ENCODE measurements at regions not wholly inside any gene's neighbourhood (a gene's known extent, or its start where the extent isn't known, plus 50 kb on each side); places are given as distances from the start of the nearest gene placed in this dataset.

DNA sequence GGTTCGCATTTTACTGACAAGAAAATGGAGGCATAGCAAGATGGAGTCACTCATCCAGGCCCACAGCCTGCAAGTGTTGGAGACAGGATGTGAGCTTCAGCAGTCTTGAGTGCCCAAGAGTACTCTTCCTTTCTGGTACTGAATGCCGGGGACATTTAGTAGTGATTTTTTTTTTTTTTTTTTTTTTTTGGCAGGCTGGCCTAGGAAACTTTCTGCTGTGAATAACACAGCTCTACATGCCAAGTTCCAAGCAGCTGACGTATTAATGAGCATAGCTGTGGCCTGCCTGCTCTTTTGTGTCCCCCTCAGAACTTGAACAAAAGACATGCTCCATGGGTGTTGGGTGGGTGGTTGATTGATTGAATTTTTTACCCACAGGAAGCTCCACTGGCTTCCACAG lies 195.5 kb upstream of the CADM1 start:
- DNase-seq (ENCODE audit: extremely low read depth, insufficient read length), result no peak
- Histone ChIP-seq H3K27me3 (replicated peaks; ENCODE audit: control insufficient read depth, insufficient read depth, low read length) (no peaks in the 10 kb centered on the region; the same call in 1 of the 2 replicates), H3K36me3 (ENCODE audit: control insufficient read depth, insufficient read depth, low read length) (no peaks in the 10 kb centered on the region), H3K4me3 (replicated peaks; ENCODE audit: low read depth, low read length) (no peak overlapping the region)
- TF ChIP-seq, protein P1, sequence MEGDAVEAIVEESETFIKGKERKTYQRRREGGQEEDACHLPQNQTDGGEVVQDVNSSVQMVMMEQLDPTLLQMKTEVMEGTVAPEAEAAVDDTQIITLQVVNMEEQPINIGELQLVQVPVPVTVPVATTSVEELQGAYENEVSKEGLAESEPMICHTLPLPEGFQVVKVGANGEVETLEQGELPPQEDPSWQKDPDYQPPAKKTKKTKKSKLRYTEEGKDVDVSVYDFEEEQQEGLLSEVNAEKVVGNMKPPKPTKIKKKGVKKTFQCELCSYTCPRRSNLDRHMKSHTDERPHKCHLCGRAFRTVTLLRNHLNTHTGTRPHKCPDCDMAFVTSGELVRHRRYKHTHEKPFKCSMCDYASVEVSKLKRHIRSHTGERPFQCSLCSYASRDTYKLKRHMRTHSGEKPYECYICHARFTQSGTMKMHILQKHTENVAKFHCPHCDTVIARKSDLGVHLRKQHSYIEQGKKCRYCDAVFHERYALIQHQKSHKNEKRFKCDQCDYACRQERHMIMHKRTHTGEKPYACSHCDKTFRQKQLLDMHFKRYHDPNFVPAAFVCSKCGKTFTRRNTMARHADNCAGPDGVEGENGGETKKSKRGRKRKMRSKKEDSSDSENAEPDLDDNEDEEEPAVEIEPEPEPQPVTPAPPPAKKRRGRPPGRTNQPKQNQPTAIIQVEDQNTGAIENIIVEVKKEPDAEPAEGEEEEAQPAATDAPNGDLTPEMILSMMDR (IDR thresholded peaks at IDR 0.05; ENCODE audit: insufficient read depth, low read length, poor library complexity, severe bottlenecking), result no peak

DNA sequence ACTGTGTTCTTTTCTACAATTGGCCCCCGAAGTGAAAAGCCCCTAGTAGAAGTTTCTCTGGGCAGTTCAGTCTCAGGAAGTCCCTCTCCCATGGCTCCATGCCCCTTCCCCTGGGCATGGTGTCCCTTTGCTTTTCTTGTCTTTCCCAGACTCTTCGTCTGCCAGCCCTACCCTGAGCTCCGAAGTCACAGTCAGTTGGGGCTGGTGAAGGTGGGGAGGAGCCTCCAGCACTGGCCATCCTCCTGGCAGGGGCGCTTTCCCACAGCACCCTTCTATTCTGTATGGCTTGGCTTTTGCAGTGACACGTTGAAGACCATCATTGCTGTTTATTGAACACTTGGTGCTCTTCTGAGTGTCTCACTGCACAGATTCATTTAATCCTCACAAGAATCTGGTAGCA lies 195.1 kb upstream of the CADM1 start:
- no peak for DNase-seq (ENCODE audit: extremely low read depth, insufficient read length)
- no peaks in the 10 kb centered on the region; the same call in 1 of the 2 replicates for H3K27me3 ChIP-seq (replicated peaks; ENCODE audit: control insufficient read depth, insufficient read depth, low read length)
- TF ChIP-seq, protein P1 (IDR thresholded peaks at IDR 0.05; ENCODE audit: insufficient read depth, low read length, poor library complexity, severe bottlenecking), result no peak
- no peaks in the 10 kb centered on the region for H3K36me3 ChIP-seq (ENCODE audit: control insufficient read depth, insufficient read depth, low read length)
- no peak overlapping the region for H3K4me3 ChIP-seq (replicated peaks; ENCODE audit: low read depth, low read length)

DNA sequence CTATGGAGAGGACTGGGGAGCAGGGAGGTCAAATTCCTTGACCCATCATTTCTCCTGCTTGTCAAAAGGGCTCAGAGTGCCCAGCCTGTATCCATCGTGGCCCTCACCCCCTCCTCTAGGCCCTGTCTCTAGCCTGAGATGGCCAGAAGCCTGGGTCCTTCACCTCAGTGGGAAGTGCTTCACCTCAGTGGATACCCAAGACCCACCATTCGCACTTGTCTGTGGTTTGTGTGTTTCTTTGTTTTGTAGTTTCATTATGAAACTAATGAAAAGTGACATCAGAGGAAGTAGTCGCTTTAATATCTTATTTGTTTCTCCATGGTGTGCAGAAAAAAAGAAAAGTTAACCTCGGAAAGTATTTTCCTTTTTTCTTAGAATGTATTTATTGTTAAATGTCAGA lies 194.0 kb upstream of the CADM1 start:
- Histone ChIP-seq H3K4me3 (replicated peaks; ENCODE audit: low read depth, low read length) (no peak overlapping the region), H3K27me3 (replicated peaks; ENCODE audit: control insufficient read depth, insufficient read depth, low read length) (no peaks in the 10 kb centered on the region; the same call in 1 of the 2 replicates), H3K36me3 (ENCODE audit: control insufficient read depth, insufficient read depth, low read length) (no peaks in the 10 kb centered on the region)
- no peak for DNase-seq (ENCODE audit: extremely low read depth, insufficient read length)
- TF ChIP-seq, protein P1 (IDR thresholded peaks at IDR 0.05; ENCODE audit: insufficient read depth, low read length, poor library complexity, severe bottlenecking), result no peak

DNA sequence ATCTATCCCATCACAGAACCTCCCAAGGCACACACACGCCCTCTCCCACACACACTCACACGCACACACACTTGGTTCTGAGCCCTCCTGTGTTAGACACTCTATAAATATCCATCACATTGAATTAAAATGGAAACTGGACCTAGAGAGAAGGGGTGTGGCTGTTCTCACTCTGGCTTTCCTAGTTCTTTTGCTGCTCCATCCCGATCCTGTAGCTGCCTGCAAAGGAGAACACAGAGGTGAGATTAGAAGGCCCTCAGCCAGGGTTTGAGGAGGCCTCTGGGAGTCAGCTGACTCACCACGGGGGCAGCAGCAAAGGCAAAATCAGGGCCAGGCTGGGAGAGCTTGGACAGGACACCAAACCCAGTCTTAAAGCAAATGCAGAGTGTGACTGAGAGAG lies 192.3 kb upstream of the CADM1 start:
- TF ChIP-seq, protein P1 (IDR thresholded peaks at IDR 0.05; ENCODE audit: insufficient read depth, low read length, poor library complexity, severe bottlenecking), result no peak
- Histone ChIP-seq H3K36me3 (ENCODE audit: control insufficient read depth, insufficient read depth, low read length) (no peaks in the 10 kb centered on the region), H3K27me3 (replicated peaks; ENCODE audit: control insufficient read depth, insufficient read depth, low read length) (no peaks in the 10 kb centered on the region; the same call in 1 of the 2 replicates), H3K4me3 (replicated peaks; ENCODE audit: low read depth, low read length) (no peak overlapping the region)
- DNase-seq (ENCODE audit: extremely low read depth, insufficient read length), result no peak

DNA sequence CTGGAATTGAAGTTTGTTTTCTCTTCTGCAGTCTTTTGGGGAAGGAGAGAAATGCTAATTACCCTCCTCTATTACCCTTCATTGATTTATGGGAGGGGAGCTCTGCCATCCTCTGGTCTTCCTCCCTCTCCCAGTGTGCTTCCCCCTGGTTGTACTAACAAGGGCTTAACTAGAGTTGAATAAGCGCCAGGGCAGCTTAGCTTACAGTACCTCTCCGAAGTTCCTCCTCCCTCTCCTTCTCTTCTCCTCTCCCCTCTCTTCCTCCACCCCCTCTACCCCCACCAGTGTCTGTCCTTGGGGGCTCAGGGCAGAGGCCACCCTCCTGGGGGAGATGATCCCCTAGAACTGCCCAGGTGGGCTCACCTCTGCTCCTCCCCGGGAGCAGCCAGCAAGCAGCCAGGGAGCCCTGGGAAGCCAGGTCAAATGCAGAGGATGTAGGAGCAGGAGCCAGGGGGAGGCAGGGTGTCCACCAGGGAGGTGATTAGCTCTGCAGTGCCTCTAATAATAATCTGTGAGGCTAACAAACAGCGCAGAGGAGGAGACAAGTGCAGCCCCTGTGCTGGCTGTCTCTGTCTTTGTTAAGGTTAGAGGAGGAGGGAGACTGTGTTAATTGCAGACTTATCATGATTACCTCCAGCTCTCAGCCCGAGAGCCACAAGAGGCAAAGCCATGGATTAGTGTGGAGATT lies 191.6 kb upstream of the CADM1 start:
- H3K36me3 ChIP-seq (ENCODE audit: control insufficient read depth, insufficient read depth, low read length), result no peaks in the 10 kb centered on the region
- H3K27me3 ChIP-seq (replicated peaks; ENCODE audit: control insufficient read depth, insufficient read depth, low read length), result no peaks in the 10 kb centered on the region; the same call in 1 of the 2 replicates
- TF ChIP-seq, protein P1 (IDR thresholded peaks at IDR 0.05; ENCODE audit: insufficient read depth, low read length, poor library complexity, severe bottlenecking), result no peak
- DNase-seq (ENCODE audit: extremely low read depth, insufficient read length), result no peak
- no peak overlapping the region for H3K4me3 ChIP-seq (replicated peaks; ENCODE audit: low read depth, low read length)
